Sigmoid colon (tissue), 3 donors: ENCODE measurements at regions not wholly inside any gene's neighbourhood (a gene's known extent, or its start where the extent isn't known, plus 50 kb on each side); places are given as distances from the start of the nearest gene placed in this dataset.

ENCODE experiments used
- POLR2A ChIP-seq, 2 donors: fragments of 450-650 bp; IDR thresholded peaks; one replicate each; pipeline ENCODE4 v1.6.1; 2016; ENCODE audit warnings: antibody characterized with exemption in 2 of 2, mild to moderate bottlenecking in 2 of 2, moderate library complexity in 2 of 2
- TF ChIP-seq, protein P1 (sequence below), 4 experiments: fragments of 450-650 bp in 3 of 4; fragments of 200-600 bp in 1 of 4; IDR thresholded peaks; one replicate each; pipeline ENCODE4 v1.5.1; 2016 to 2019; ENCODE audit warnings: antibody characterized with exemption in 4 of 4, mild to moderate bottlenecking in 3 of 4, moderate library complexity in 2 of 4

DNA sequence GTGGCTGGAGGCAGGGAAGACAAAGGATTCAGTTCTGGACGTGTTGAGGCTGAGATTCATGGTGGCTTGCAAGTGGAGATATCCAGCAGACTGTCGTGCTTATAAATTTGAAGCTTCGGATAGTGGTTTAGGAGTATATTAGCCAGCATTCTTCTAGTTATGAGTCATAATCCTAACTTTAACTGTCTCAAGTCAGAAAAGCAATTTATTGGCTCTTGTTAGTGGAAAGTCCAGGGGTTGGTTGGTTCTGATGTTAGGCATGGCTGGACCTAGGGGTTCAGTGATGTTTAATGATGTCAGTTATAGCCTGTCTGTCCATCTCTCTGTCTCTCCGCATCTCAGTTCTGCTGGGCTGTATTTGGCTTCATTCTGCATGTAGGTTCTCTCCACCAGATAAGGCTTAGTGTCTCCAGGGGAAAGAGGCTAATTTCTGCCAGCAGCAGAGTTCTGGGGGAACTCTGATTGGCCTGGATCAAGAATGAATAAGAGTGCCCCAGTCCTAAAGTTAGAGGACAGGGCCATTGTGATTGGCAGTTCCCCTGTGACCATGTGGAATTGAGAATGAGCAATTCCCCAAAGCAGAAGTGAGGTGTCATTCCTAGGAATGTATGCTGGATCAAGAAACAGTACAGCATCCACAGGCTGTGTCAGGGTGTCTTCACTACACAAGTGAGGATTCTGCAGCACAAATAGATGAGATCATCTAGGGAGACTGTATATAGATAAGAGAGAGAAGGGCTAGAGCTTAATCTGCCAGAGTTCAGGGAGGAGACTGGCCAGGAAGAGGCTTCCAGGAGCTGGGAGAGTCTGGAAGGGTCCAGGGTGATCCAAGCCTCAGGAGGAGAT lies 72.9 kb upstream of the SHB start:
- TF ChIP-seq, protein P1, sequence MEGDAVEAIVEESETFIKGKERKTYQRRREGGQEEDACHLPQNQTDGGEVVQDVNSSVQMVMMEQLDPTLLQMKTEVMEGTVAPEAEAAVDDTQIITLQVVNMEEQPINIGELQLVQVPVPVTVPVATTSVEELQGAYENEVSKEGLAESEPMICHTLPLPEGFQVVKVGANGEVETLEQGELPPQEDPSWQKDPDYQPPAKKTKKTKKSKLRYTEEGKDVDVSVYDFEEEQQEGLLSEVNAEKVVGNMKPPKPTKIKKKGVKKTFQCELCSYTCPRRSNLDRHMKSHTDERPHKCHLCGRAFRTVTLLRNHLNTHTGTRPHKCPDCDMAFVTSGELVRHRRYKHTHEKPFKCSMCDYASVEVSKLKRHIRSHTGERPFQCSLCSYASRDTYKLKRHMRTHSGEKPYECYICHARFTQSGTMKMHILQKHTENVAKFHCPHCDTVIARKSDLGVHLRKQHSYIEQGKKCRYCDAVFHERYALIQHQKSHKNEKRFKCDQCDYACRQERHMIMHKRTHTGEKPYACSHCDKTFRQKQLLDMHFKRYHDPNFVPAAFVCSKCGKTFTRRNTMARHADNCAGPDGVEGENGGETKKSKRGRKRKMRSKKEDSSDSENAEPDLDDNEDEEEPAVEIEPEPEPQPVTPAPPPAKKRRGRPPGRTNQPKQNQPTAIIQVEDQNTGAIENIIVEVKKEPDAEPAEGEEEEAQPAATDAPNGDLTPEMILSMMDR (IDR thresholded peaks at IDR 0.05): no peak
- TF ChIP-seq POLR2A (IDR thresholded peaks at IDR 0.05): no peak
